GM18498 (cell line): ENCODE measurements at regions not wholly inside any gene's neighbourhood (a gene's known extent, or its start where the extent isn't known, plus 50 kb on each side); places are given as distances from the start of the nearest gene placed in this dataset.
"Not testable (repeated sequence)": the region's sequence is repeated elsewhere in the genome, so short reads cannot be mapped to it uniquely, and the experiment has no call there.

Experiments
- ATAC-seq: cut with Tn5 transposase; IDR thresholded peaks from one replicate; pipeline ENCODE4 v1.9.1; 2021; ENCODE audit warnings: mild to moderate bottlenecking, moderate library complexity; ENCODE audit not compliant: unreplicated experiment

DNA sequence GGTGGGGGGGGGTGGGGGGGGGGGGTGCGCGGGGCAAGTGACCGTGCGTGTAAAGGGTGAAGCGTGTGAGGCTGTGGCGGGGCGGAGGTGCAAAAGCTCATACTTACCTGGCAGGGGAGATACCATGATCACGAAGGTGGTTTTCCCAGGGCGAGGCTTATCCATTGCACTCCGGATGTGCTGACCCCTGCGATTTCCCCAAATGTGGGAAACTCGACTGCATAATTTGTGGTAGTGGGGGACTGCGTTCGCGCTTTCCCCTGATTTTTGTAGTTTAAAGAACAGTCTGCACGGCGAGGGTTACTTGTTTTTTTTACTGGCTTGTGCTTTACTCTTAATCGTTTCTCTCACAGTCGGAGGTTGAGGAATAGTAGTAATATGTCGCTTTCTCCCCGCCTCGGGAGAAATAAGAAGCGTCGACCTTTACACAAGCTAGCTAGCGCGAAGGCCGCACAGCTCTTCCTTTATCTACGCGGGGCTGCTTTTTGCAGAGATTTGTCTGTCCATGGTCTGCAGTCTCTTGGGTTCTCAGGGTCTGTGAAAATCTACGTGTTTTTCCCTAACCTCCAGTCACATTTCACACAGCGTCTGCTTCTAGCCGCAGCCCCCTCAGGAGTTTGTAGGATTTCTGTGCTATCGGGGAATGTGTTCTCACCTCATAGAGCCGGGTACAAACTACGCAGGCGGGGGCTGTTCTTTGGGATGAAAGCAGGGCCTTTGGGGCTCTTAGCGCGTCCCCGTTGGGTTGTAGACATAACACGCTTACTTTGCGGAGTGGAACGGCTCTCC lies 148.1 kb upstream of the NOTCH2NLA start:
- peak; percentile 95 for ATAC-seq

DNA sequence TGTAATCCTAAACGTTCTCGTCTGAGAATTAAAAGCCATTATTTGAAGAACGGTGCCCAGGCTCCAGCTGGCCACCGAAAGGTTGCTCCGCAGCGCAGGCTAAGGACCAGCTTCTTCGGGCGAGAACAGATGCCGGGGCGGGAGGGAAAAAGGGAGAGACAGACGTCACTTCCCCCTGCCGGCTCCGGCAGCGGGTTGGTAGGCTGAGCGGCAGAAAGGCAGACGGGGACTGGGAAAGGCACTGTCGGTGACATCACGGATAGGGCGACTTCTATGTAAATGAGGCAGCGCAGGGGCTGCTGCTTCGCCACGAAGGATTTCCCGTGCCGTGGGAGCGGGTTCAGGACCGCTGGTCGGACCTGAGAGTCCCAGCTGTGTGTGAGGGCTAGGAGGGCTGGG lies 147.5 kb upstream of the NOTCH2NLA start:
- peak; percentile 65 for ATAC-seq

GRCh38 chr1:146375108-146375507 lies 146.3 kb upstream of the NOTCH2NLA start:
- not testable (repeated sequence) for ATAC-seq

GRCh38 chr1:146369940-146370339 lies 141.1 kb upstream of the NOTCH2NLA start:
- not testable (repeated sequence) for ATAC-seq

DNA sequence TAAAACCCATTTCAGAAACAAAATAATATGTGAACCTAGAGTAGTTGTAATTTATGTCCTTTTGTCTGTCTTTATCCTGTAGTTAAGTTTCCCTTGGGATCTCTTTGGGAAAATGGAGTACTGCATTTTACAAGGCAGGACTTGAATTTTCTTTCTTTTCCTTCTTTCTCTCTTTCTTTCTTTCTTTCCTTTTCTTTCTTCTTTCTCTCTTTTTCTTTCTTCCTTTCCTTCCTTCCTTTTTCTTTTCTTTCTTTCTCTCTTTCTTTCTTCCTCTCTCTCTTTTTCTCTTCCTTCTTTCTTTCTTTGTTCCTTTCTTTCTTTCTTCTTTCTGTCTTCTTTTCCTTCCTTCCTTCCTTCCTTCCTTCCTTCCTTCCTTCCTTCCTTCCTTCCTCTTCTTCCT lies 126.6 kb upstream of the NOTCH2NLA start:
- not testable (repeated sequence) for ATAC-seq

DNA sequence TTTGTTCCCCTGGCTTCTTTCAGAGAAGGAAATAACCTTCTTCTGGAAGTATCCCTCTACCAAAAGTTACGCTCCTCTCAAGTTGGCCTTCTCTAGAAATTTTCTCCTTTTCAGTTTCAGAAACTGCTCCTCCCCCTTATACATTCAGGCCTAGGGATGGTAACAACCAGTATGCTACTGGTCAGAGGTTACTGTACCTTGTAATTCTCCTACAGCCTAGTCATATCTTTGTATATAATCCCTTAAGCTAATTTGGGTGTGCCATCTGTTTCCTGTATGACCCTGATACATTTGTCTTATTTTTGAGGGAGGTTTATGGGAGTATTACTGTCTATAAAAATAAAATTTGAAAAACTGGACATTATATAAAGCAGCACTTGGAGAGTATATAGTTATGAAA lies 98.0 kb upstream of the NOTCH2NLA start:
- not testable (repeated sequence) for ATAC-seq

DNA sequence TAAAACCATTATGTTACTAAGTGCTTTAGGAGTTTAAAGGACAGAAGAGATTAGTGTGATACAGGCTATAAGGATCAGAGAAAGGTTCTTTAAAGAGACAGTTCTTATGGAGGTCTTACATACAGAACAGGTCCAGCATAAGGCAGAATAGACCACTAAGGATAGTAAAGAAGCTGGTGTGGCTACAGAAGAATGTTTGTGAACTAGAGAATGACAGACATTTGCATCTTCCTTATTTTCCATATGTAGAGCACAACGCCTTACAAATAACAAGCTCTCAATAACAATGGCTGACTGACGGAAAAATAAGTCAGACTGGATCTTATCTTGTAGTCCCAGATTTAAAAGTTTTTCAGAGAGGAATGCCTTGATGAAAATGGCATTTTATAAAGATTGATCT lies 95.6 kb upstream of the NOTCH2NLA start:
- not testable (repeated sequence) for ATAC-seq

- ATAC-seq: not testable (repeated sequence)
These were observed 94.5 kb upstream of the NOTCH2NLA start for GRCh38 chr1:146323302-146323701.

- not testable (repeated sequence) for ATAC-seq
These were observed 94.1 kb upstream of the NOTCH2NLA start for GRCh38 chr1:146322893-146323292.

DNA sequence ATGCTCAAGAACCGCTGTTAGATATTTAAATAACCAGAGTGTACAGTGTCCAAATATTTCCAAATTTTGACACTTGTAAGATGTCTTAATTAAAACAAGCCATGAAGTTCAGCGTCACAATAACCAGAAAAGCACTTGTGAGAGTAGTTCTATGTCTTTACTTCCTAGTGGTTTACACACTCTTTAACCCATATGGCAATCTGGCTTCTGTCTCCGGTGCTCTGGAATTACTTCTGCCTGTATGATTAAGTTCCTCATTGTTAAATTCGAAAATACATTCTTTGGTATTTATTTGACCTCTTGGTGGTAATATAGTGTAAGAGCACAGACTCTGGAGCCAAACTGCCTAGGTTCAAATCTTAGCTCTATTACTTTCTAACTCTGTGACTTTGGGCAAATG lies 89.9 kb upstream of the NOTCH2NLA start:
- not testable (repeated sequence) for ATAC-seq

DNA sequence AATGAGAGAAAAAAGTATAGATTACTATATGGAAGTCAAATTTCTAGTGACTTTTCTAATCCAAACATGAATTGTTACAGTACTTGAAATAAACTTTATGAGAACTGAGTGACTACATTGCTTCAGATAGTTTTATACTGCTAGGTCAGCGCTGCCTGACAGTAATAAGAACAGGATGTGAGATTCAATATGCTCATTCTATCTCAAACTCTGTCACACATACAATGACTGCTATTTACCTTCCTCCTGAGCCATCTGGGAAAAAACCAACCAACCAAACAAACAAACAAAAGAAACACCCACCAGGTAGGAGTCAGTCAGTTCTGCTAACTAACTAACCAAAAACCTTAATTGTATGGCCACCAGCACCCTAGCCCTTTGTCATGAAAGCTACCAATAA lies 89.0 kb upstream of the NOTCH2NLA start:
- not testable (repeated sequence) for ATAC-seq

- not testable (repeated sequence) for ATAC-seq
These were observed 85.8 kb upstream of the NOTCH2NLA start for GRCh38 chr1:146314449-146315246.

DNA sequence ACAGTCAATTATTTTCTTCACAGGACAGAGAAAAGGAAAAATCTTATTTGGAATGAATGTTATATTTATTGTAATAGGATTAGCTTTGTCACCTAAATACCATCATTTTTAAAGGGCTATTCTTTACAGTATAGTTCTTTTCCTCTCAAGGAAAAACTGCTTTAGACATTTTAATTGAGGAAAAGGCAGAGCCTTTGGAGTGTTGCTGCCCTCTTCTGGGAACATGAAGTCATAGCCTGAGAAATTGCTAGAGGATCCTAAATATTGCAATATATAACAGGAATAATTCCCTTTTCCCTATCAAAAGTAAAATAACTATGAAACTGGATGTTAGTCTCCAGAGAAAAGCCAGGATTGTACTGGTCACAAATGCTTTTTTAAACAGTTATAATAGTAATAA lies 81.8 kb upstream of the NOTCH2NLA start:
- ATAC-seq: not testable (repeated sequence)

DNA sequence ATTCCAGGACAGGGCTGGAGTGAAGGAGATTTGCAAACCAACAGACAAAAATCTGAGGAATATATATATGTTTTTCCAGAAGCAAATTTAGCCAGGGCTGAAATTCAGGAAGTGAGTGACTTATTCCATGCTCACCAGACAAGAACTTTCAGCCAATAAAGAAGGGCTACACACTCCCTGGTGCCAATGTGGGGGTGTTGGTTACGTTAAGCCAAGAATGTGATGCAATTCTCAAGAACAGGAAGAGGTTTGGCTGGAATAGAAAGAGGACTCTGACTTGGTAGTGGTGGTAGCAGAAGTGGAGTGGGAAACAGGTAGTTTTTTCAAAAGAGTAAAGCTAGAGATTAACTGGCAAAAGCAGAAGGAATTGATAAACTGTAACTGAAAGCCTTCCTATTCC lies 80.6 kb upstream of the NOTCH2NLA start:
- not testable (repeated sequence) for ATAC-seq

DNA sequence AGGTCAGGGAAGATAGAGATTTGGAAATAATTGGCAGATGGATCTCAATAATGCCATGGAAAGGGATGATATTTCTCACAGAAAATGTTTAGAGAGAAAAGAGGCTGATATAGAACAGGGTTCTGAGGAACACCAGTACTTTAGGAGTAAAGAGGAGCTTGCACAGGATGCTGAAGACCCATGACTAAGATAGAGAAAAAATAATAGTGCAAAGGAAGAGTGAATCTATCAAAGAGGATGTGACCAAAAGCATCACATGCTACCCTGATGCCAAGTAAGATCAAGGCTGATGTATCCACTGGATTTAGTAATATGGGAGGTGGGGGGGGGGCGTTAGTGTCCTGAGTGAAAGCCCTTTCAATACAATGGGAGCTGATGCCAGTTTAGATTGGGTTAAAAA lies 80.1 kb upstream of the NOTCH2NLA start:
- ATAC-seq: not testable (repeated sequence)

GRCh38 chr1:146308152-146308551 lies 79.3 kb upstream of the NOTCH2NLA start:
- ATAC-seq: not testable (repeated sequence)

DNA sequence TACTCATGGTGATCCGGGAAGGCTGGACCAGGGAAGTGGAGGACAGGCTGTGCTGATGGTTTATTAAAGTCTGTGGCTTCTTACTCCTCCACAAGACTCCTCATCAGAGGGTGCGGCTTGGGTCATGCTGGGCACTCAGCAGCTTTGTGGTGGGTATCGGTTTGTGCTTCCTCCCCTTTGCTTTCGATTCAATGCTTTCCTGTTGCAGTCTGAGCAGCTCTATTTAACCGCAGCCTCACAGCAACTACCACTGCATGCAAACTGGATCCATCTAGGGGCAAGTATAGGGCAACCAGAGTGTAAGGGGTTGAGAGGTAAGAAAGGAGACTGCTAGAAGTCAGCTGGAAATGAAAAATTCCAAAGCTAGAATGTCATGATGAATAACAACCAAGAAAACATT lies 78.8 kb upstream of the NOTCH2NLA start:
- ATAC-seq: peak; percentile 98

DNA sequence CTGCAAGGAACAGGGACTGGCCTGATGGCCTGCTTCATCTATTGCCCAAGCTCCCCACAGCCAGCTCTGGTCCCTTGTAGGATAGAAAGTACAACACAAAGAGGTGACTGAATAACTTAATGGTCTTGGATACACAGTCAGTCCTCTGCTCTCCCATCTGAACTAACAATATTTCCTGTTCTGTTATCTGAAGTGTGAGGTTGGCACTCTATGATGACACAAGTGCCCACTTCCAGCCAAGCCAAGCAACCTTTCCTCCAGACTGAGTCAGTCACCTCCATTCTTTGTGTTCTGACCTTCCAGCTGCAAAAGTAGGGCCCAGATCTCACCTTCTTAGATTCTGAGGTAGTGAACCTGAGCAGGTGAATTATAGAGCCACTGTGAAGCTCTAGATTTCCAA lies 77.8 kb upstream of the NOTCH2NLA start:
- ATAC-seq: not testable (repeated sequence)

- ATAC-seq: not testable (repeated sequence)
These were observed 76.6 kb upstream of the NOTCH2NLA start for GRCh38 chr1:146305442-146305841.

GRCh38 chr1:146298575-146298897 lies 69.7 kb upstream of the NOTCH2NLA start:
- peak; percentile 86 for ATAC-seq

GRCh38 chr1:146297781-146298574 lies 69.2 kb upstream of the NOTCH2NLA start:
- ATAC-seq: peak; percentile 48
